BLaER1 (cell line): ENCODE measurements at regions not wholly inside any gene's neighbourhood (a gene's known extent, or its start where the extent isn't known, plus 50 kb on each side); places are given as distances from the start of the nearest gene placed in this dataset.
A peak's percentile ranks its signal among the peaks of the same experiment; 100 is the strongest.

Source experiments
- H3K27ac ChIP-seq: shearing (Covaris generic); formaldehyde crosslinking; 2 replicates; pipeline ENCODE4 v1.8.1; 2022
- H3K27me3 ChIP-seq: shearing (Covaris generic); formaldehyde crosslinking; 2 replicates; pipeline ENCODE4 v1.8.1; 2022
- H3K36me3 ChIP-seq: shearing (Covaris generic); formaldehyde crosslinking; 2 replicates; pipeline ENCODE4 v1.8.1; 2022
- H3K4me1 ChIP-seq: shearing (Covaris generic); formaldehyde crosslinking; 2 replicates; pipeline ENCODE4 v1.8.1; 2022
- H3K4me2 ChIP-seq: shearing (Covaris generic); formaldehyde crosslinking; 2 replicates; pipeline ENCODE4 v1.8.1; 2022
- H3K4me3 ChIP-seq: shearing (Covaris generic); formaldehyde crosslinking; 2 replicates; pipeline ENCODE4 v1.8.1; 2022
- H3K9ac ChIP-seq: shearing (Covaris generic); formaldehyde crosslinking; 2 replicates; pipeline ENCODE4 v1.8.1; 2022
- H3K9me3 ChIP-seq: shearing (Covaris generic); formaldehyde crosslinking; 2 replicates; pipeline ENCODE4 v1.8.1; 2022
- H4K20me1 ChIP-seq: shearing (Covaris generic); formaldehyde crosslinking; 2 replicates; pipeline ENCODE4 v1.8.1; 2022
- Cebpa-rat ChIP-seq: shearing (Covaris generic); IDR thresholded peaks from 2 replicates; pipeline ENCODE4 v1.8.1; 2022

DNA sequence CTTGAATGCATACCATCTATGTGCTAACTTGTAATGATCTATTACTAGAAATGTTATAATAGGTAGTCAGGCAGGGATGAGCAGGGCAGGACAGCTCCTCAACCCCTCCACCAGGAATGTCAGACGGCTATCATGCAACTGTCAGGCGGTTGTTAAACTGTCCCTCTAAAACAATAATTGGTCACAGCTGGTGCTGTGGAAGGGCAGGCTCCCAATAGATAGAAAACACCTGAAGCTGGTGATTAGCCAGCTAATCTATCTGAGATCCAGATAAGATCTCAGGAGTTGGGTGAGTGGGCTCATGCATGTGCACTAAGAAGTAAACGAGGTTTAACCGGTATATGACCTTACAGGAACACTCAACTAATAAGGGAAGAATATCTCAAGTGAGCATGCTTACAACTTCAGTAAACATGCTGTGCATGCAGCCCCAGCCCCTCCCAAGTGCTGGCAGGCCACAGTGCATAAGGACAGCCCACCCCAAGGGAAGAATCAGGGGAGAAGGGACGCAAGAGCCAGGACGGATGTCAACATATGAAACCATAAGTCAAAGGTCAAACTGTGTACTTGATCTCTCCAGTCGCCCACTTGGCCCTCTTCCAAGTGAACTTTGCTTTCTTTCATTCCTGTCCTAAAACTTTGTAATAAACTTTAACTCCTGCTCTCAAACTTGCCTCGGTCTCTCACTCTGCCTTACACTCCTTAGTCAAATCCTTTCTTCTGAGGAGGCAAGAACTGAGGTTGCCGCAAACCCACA lies 566.2 kb upstream of the NRSN1 start:
- no peak overlapping the region for H3K27ac ChIP-seq
- H3K36me3 ChIP-seq: no peaks in the 10 kb centered on the region
- no peak overlapping the region for H3K4me3 ChIP-seq
- no peak overlapping the region for H3K9ac ChIP-seq
- no peaks in the 10 kb centered on the region for H4K20me1 ChIP-seq
- no peaks in the 10 kb centered on the region for H3K27me3 ChIP-seq
- H3K9me3 ChIP-seq: peaks cover under 1% of the 10 kb centered on the region; the same call in 1 of the 2 replicates
- TF ChIP-seq Cebpa-rat: no peak
- no peak overlapping the region for H3K4me2 ChIP-seq
- H3K4me1 ChIP-seq: no peaks in the 10 kb centered on the region

DNA sequence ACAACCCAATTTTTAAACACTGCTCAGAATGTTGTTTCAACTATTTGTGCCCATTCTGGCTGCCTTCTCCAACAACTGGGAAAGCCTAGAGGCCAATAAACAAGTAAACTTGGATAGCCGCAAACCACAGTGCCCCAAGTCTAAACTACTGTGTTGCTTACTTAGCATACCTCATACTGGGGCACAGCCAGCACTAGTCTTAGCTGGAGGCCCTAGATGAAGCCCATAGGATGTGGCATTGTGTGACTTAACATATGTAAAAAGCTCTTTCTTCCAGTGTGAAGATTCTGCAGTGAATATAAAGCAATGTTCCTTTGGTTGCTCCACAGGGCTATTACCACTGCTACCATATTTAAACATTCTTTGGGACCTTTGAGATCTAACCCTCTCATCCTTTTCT lies 564.3 kb upstream of the NRSN1 start:
- Histone ChIP-seq H3K27me3 (no peaks in the 10 kb centered on the region), H3K4me2 (no peak overlapping the region), H3K4me1 (no peaks in the 10 kb centered on the region), H3K9me3 (no peaks in the 10 kb centered on the region), H3K9ac (no peak overlapping the region), H3K27ac (no peak overlapping the region), H4K20me1 (no peaks in the 10 kb centered on the region), H3K4me3 (no peak overlapping the region), H3K36me3 (no peaks in the 10 kb centered on the region)
- no peak for TF ChIP-seq Cebpa-rat

DNA sequence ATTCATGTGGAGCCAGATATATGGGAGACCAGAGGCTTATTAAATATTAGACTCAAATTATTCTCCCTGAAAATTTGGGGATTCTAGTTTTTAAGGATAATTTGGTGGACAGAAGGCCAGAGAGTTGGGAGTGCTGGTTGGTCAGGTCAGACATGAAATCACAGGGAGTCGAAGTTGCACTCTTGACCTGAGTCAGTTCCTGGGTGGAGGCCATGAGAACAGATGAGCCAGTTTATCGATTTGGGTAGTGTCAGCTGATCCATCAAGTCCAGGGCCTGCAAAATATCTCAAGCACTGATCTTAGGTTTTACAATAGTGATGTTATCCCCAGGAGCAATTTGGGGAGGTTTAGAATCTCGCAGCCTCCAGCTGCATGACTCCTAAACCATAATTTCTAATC lies 563.5 kb upstream of the NRSN1 start:
- Histone ChIP-seq H4K20me1 (no peaks in the 10 kb centered on the region), H3K4me2 (no peak overlapping the region), H3K27me3 (no peaks in the 10 kb centered on the region), H3K36me3 (no peaks in the 10 kb centered on the region), H3K27ac (no peak overlapping the region), H3K9ac (no peak overlapping the region), H3K4me1 (no peaks in the 10 kb centered on the region), H3K4me3 (no peak overlapping the region), H3K9me3 (no peaks in the 10 kb centered on the region)
- TF ChIP-seq Cebpa-rat: no peak

DNA sequence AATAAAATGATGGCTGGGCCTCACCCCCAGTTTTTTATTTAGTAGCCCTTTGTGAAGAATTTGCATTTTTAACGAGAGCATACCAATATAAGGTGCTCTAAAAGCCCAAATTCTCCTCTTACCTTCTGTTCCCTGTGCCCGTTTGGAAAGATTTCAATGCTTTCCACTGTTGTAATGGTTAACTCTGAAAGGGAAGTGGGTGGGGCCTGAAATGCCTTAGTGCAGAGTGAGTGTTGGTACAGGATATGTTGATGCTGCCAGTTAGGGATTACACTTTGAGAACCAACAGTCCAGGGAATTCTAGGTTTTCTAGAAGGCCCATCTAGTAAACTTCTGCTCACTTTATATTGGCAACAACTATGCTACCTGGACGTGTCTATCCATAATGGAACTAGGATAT lies 562.7 kb upstream of the NRSN1 start:
- Histone ChIP-seq H3K9ac (no peak overlapping the region), H4K20me1 (no peaks in the 10 kb centered on the region), H3K9me3 (no peaks in the 10 kb centered on the region), H3K27me3 (no peaks in the 10 kb centered on the region), H3K36me3 (no peaks in the 10 kb centered on the region), H3K4me1 (no peaks in the 10 kb centered on the region), H3K4me3 (no peak overlapping the region), H3K27ac (no peak overlapping the region), H3K4me2 (no peak overlapping the region)
- no peak for TF ChIP-seq Cebpa-rat

DNA sequence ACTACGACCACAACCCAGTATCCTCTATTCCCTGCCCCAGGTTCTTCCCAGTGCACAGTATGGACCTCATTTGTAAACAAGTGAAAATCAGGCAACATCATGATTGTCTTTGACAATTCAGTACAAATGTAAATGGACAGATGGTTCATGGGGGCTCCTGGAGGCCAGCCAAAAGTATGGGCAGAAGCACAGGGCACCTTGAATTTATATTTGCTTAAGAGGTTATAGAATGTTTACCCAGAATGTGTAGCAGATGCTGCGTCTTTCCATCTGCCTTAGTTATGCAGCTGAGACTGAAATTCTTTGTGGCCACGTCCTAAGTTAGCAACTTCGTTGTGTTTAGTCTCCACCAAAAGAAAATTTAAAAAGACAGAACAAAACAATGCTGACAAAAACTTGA lies 559.6 kb upstream of the NRSN1 start:
- Histone ChIP-seq H4K20me1 (no peaks in the 10 kb centered on the region), H3K9me3 (no peaks in the 10 kb centered on the region), H3K36me3 (no peaks in the 10 kb centered on the region), H3K4me1 (no peaks in the 10 kb centered on the region), H3K27ac (no peak overlapping the region), H3K27me3 (no peaks in the 10 kb centered on the region), H3K4me3 (no peak overlapping the region), H3K4me2 (no peak overlapping the region), H3K9ac (no peak overlapping the region)
- TF ChIP-seq Cebpa-rat: no peak

DNA sequence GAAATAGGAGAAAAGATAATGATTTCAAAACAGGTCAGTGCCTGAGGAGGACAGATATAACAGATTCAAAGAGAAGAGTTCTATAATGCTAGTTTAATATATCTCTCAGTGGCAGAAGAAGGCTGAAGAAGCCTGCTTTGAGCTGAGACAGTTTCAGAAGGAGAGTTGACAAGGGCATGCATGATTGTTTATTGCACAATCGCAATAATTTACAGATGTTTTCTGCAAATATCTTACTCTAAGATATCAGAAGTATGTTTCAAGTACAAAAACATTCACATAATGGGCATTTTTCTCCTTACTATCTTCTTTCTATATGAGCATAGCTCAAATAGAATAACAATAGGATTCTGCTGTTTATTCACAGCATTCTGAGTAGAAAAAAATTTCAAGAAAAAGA lies 557.7 kb upstream of the NRSN1 start:
- TF ChIP-seq Cebpa-rat: peak; percentile 27; the same call in 1 of the 2 replicates
- no peaks in the 10 kb centered on the region for H3K4me1 ChIP-seq
- H4K20me1 ChIP-seq: no peaks in the 10 kb centered on the region
- H3K36me3 ChIP-seq: no peaks in the 10 kb centered on the region
- H3K4me2 ChIP-seq: no peak overlapping the region
- no peaks in the 10 kb centered on the region for H3K9me3 ChIP-seq
- H3K9ac ChIP-seq: no peak overlapping the region
- H3K4me3 ChIP-seq: no peak overlapping the region
- no peak overlapping the region for H3K27ac ChIP-seq
- H3K27me3 ChIP-seq: no peaks in the 10 kb centered on the region

DNA sequence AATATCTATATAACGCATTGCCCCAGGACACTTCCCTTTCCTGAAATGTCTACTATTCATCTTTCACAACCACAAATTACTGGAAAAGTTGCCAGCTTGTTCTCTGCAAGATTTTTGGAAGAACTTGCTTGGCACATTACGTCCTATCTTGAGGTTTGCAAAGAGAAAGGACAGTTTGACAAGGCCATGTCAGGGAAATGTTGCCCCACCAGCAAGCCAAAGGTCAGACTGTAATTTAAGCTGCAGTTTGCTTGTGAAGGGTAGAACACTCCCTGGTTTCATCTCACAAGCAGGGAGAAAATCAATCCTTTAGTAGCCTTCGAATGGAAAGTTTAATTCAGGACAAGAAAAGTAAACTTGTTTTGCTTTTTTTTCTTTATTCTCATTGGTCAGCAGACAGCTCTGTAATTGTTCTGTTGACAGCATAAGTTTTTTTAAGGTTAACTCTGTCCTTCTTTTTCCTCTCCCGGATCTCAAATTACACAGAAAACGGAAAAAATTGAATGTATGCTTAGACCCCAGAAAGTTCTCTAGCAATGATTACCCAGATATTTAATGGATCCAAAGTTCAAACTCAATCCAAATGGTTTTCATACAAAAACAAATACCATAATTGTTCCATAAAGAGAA lies 541.8 kb upstream of the NRSN1 start:
- Histone ChIP-seq H3K9me3 (no peaks in the 10 kb centered on the region), H3K27me3 (no peaks in the 10 kb centered on the region), H3K4me2 (no peak overlapping the region), H3K4me3 (no peak overlapping the region), H3K9ac (no peak overlapping the region), H3K4me1 (no peaks in the 10 kb centered on the region), H4K20me1 (no peaks in the 10 kb centered on the region), H3K27ac (no peak overlapping the region), H3K36me3 (no peaks in the 10 kb centered on the region)
- TF ChIP-seq Cebpa-rat: no peak

DNA sequence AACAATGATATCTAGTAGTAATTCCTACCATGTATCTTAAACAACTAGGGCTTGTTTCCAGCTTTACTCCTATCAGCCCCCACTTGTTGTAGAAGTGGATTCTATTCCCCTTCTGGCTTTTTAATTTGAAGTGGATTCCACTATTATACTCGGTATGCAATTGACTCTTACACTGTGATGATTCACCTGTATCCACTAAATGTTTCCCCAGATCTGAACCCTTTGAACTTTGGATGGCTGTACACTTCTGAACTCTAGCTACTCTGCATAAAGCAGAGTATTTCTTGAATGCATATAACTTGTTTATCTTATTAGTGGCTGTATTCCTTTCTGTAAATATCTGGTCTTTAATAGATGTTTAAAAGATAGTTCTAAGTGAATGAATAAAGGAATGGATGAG lies 538.4 kb upstream of the NRSN1 start:
- no peak for TF ChIP-seq Cebpa-rat
- no peak overlapping the region for H3K27ac ChIP-seq
- no peak overlapping the region for H3K9ac ChIP-seq
- H4K20me1 ChIP-seq: no peaks in the 10 kb centered on the region
- peak overlapping the region; percentile 7; the same call in 1 of the 2 replicates for H3K4me2 ChIP-seq
- no peak overlapping the region for H3K4me3 ChIP-seq
- no peaks in the 10 kb centered on the region for H3K9me3 ChIP-seq
- H3K36me3 ChIP-seq: no peaks in the 10 kb centered on the region
- H3K4me1 ChIP-seq: no peaks in the 10 kb centered on the region
- H3K27me3 ChIP-seq: no peaks in the 10 kb centered on the region

DNA sequence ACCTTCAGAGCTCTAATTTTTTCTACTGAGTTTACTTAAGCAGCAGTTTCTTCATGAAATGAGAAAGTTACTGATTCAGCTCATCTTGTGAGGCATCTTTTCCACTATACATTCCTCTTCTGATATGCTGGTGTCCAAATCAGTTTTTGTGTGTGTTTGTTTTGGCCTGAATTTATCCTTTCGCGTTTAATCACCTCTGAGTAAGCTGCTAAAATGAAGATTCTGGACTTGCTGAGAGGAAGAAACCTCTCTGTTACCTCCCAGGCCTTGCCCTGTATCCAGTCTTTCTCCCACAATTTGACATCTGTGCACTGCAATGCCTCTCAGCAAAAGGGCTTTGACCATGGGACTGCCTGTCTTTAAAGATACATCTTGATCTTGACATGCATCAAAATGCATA lies 536.2 kb upstream of the NRSN1 start:
- H3K36me3 ChIP-seq: no peaks in the 10 kb centered on the region

DNA sequence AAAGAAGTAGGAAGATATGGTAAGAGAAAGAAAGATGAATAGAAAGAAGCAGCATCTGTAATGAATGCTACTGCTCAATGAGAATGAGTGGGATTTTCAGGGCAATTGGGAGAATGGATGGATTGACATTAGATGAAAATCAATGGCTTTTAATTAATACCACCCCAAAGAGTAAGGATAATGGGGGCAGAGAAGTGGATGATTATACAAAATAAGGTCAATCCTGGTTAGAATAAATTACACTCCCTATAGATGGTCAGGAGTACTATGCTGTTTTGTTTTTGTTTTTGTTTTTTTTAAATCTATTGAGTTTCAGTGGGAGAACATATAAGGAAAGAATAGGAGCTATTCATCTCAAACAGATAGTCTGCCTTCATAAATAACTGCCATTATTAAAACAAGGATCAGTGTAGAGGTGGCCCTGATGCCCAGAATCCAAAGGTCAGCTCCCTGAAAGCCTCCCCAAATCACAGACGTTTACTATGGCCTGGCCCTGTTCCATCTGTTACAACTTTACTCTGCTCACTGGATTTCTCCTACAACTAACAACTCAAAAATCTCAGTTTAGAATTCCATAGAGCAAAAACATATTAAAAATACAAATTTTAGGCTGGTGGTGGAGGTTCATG lies 535.4 kb upstream of the NRSN1 start:
- Histone ChIP-seq H3K4me1 (no peaks in the 10 kb centered on the region), H3K4me2 (no peak overlapping the region), H3K27me3 (no peaks in the 10 kb centered on the region), H3K27ac (no peak overlapping the region), H3K9ac (no peak overlapping the region), H3K9me3 (no peaks in the 10 kb centered on the region), H3K36me3 (no peaks in the 10 kb centered on the region), H4K20me1 (no peaks in the 10 kb centered on the region), H3K4me3 (no peak overlapping the region)
- TF ChIP-seq Cebpa-rat: no peak

More for the DNA sequence above, 536.2 kb upstream of the NRSN1 start:
- TF ChIP-seq Cebpa-rat: no peak
- Histone ChIP-seq H3K27me3 (no peaks in the 10 kb centered on the region), H3K27ac (no peak overlapping the region), H3K4me1 (no peaks in the 10 kb centered on the region), H3K4me2 (no peak overlapping the region), H3K4me3 (no peak overlapping the region), H3K9me3 (no peaks in the 10 kb centered on the region), H3K9ac (no peak overlapping the region), H4K20me1 (no peaks in the 10 kb centered on the region)
